Fibroblast of lung (primary cell): ENCODE measurements at regions not wholly inside any gene's neighbourhood (a gene's known extent, or its start where the extent isn't known, plus 50 kb on each side); places are given as distances from the start of the nearest gene placed in this dataset.

Experiments used
- DNase-seq, 2 donors: peaks; one replicate each; pipeline versions ENCODE4 v3.0.0 to v3.0.0-alpha.2; 2010; ENCODE audit warnings: low read depth in 2 of 2
- H2AFZ ChIP-seq: 2 replicates; pipeline ENCODE4 v1.5.1; 2012; ENCODE audit warnings: low read length, control low read depth, inconsistent platforms
- H3K27ac ChIP-seq: 2 replicates; pipeline ENCODE4 v1.5.1; 2011; ENCODE audit warnings: low read length, control low read depth; ENCODE audit not compliant: insufficient read depth
- H3K27me3 ChIP-seq: 2 replicates; pipeline ENCODE4 v1.5.1; 2011; ENCODE audit warnings: mild to moderate bottlenecking, low read length; ENCODE audit not compliant: control insufficient read depth, insufficient read depth
- H3K36me3 ChIP-seq: 2 replicates; pipeline ENCODE4 v1.5.1; 2011; ENCODE audit warnings: low read length; ENCODE audit not compliant: control insufficient read depth, insufficient read depth
- H3K4me1 ChIP-seq: 2 replicates; pipeline ENCODE4 v1.5.1; 2011; ENCODE audit warnings: low read length; ENCODE audit not compliant: control insufficient read depth, insufficient read depth; ENCODE audit errors: extremely low read depth
- H3K4me2 ChIP-seq: 2 replicates; pipeline ENCODE4 v1.5.1; 2011; ENCODE audit warnings: low read length, control low read depth; ENCODE audit not compliant: insufficient read depth; ENCODE audit errors: extremely low read depth
- H3K4me3 ChIP-seq, 4 experiments: fragments of 200-600 bp in 1 of 4; sonication (generic) in 1 of 4; replicated peaks in 1 of 4; 2 replicates each; pipeline ENCODE4 v1.5.1; 2011 to 2016; ENCODE audit warnings: low read length in 4 of 4, low read depth in 3 of 4, mild to moderate bottlenecking in 3 of 4, control low read depth in 2 of 4, inconsistent platforms in 1 of 4, mixed read lengths in 1 of 4; ENCODE audit not compliant: insufficient read depth in 1 of 4; ENCODE audit errors: control extremely low read depth in 1 of 4
- H3K79me2 ChIP-seq: 2 replicates; pipeline ENCODE4 v1.5.1; 2012; ENCODE audit warnings: mild to moderate bottlenecking, low read length, inconsistent platforms; ENCODE audit not compliant: control insufficient read depth, insufficient read depth
- H3K9ac ChIP-seq: 2 replicates; pipeline ENCODE4 v1.5.1; 2011; ENCODE audit warnings: mild to moderate bottlenecking, low read length, control low read depth; ENCODE audit not compliant: insufficient read depth
- H3K9me3 ChIP-seq: 2 replicates; pipeline ENCODE4 v1.5.1; 2012; ENCODE audit warnings: low read depth, low read length; ENCODE audit not compliant: control insufficient read depth, insufficient read depth
- H4K20me1 ChIP-seq: 2 replicates; pipeline ENCODE4 v1.5.1; 2011; ENCODE audit warnings: low read length; ENCODE audit not compliant: control insufficient read depth, insufficient read depth; ENCODE audit errors: extremely low read depth
- CTCF ChIP-seq, 2 donors: IDR thresholded peaks in 1 of 2; conservative IDR thresholded peaks in 1 of 2; 1 replicate in 1 of 2; 2 replicates in 1 of 2; pipeline ENCODE4 v1.5.1; 2011 to 2012; ENCODE audit warnings: low read length in 2 of 2, control low read depth in 1 of 2, inconsistent platforms in 1 of 2, low read depth in 1 of 2, mild to moderate bottlenecking in 1 of 2
- EZH2 ChIP-seq: IDR thresholded peaks from 2 replicates; pipeline ENCODE4 v1.5.1; 2012; ENCODE audit warnings: low read length, control low read depth, mild to moderate bottlenecking; ENCODE audit errors: missing control alignments

- Histone ChIP-seq H3K4me3 (no peak overlapping the region), H3K79me2 (no peaks in the 10 kb centered on the region), H3K9me3 (no peaks in the 10 kb centered on the region), H3K27ac (no peak overlapping the region), H3K9ac (no peak overlapping the region), H3K27me3 (no peaks in the 10 kb centered on the region), H3K4me2 (no peak overlapping the region), H3K4me1 (no peaks in the 10 kb centered on the region), H4K20me1 (no peaks in the 10 kb centered on the region), H3K36me3 (no peaks in the 10 kb centered on the region), H2AFZ (no peak overlapping the region)
- TF ChIP-seq EZH2 (no peak), CTCF (conservative IDR thresholded peaks at IDR 0.05 in 1 of 2, IDR thresholded peaks at IDR 0.05 in 1 of 2; ENCODE audit: low read depth in 1 of 2, low read length in 2 of 2) (no peak)
- DNase-seq = peak in 1 of 2 donors; percentile 2
Observed at GRCh38 chr2:152241948-152242729, 66.6 kb upstream of the STAM2 start.

GRCh38 chr2:152242787-152243472, 67.4 kb upstream of the STAM2 start:
- TF ChIP-seq EZH2 = no peak
- no peak for TF ChIP-seq CTCF (conservative IDR thresholded peaks at IDR 0.05 in 1 of 2, IDR thresholded peaks at IDR 0.05 in 1 of 2; ENCODE audit: low read depth in 1 of 2, low read length in 2 of 2)
- H3K36me3 ChIP-seq = no peaks in the 10 kb centered on the region

DNA sequence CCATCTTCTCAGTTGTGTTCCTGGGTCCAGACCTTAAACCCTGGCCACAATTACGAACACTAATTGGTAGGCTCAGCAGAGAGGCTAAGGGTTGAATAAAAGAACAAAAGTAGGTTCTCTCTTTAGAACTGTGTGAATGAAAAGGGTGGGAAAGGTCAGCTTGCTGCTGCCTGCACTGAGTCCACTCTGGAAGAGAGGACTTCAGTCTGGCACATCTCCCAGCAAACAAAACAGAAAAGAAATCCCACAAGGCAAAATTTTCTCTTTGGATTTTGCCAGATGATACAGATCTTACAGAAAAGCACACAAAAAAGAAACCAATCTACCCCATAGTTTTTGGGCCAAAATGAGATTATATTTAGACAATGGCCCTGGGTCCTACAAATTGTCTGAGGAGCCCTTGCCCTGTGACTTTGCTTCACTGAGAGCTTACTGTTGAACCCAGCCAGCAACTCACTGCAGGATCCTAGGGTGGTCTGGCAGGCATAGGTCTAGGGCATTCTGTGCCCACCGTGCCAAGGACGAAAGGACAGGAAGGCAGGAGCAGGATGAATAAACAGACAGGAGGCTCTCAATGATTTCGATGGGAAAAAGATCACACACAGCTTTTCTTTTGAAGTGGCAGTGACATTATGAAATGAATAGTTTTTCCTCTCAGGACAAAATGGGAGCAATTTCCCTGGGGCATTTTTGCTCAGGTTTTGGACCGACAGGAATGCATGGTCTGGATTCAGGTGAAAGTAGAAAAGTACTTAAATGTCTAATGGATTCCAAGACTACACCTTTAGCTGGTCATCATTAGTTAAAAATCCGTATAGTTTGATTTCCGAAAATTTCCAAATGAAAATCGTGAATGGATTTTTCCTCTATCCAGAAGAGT, 68.4 kb upstream of the STAM2 start:
- H3K36me3 ChIP-seq = no peaks in the 10 kb centered on the region
- no peaks in the 10 kb centered on the region for H3K27me3 ChIP-seq
- H3K9ac ChIP-seq = no peak overlapping the region
- no peaks in the 10 kb centered on the region for H3K4me1 ChIP-seq
- no peak overlapping the region for H3K27ac ChIP-seq
- H2AFZ ChIP-seq = no peak overlapping the region
- no peaks in the 10 kb centered on the region for H3K9me3 ChIP-seq
- no peak for DNase-seq
- no peak for TF ChIP-seq EZH2
- H3K79me2 ChIP-seq = no peaks in the 10 kb centered on the region
- H3K4me2 ChIP-seq = no peak overlapping the region
- no peak overlapping the region for H3K4me3 ChIP-seq
- no peaks in the 10 kb centered on the region for H4K20me1 ChIP-seq

More at GRCh38 chr2:152242787-152243472, 67.4 kb upstream of the STAM2 start:
- H3K4me1 ChIP-seq = no peaks in the 10 kb centered on the region
- no peaks in the 10 kb centered on the region for H3K9me3 ChIP-seq
- no peak overlapping the region for H3K4me3 ChIP-seq
- DNase-seq = no peak
- H2AFZ ChIP-seq = no peak overlapping the region
- H3K9ac ChIP-seq = no peak overlapping the region
- no peaks in the 10 kb centered on the region for H3K79me2 ChIP-seq
- no peaks in the 10 kb centered on the region for H4K20me1 ChIP-seq
- no peaks in the 10 kb centered on the region for H3K27me3 ChIP-seq
- H3K4me2 ChIP-seq = no peak overlapping the region
- H3K27ac ChIP-seq = no peak overlapping the region
